SK-N-MC (cell line): ENCODE measurements at regions not wholly inside any gene's neighbourhood (a gene's known extent, or its start where the extent isn't known, plus 50 kb on each side); places are given as distances from the start of the nearest gene placed in this dataset.

Experiments
- FOXP2 ChIP-seq: optimal IDR thresholded peaks from 2 replicates; pipeline ENCODE3; 2011; ENCODE audit warnings: mild to moderate bottlenecking, moderate library complexity; ENCODE audit not compliant: insufficient read depth; ENCODE audit errors: extremely low read length, control extremely low read depth
- POLR2AphosphoS5 ChIP-seq: IDR thresholded peaks from 2 replicates; pipeline ENCODE4 v1.6.1; 2012; ENCODE audit warnings: mild to moderate bottlenecking, low read depth, low read length, borderline replicate concordance

GRCh38 chr12:115051378-115051777, 367.4 kb upstream of the TBX3 start:
- TF ChIP-seq FOXP2 (no peak), POLR2AphosphoS5 (no peak)
